ENCODE measurements at regions not wholly inside any gene's neighbourhood (a gene's known extent, or its start where the extent isn't known, plus 50 kb on each side); places are given as distances from the start of the nearest gene placed in this dataset.
"Not testable (repeated sequence)": the region's sequence is repeated elsewhere in the genome, so short reads cannot be mapped to it uniquely, and the experiment has no call there.

- no peak for DNase-seq (ENCODE audit: low read depth in 1 of 2, low spot score in 1 of 2)
- no peak overlapping the region for H3K4me3 ChIP-seq (replicated peaks; ENCODE audit: insufficient read depth, low read length)
- H3K27me3 ChIP-seq (ENCODE audit: insufficient read depth, poor library complexity, severe bottlenecking), result peaks cover 4% of the 10 kb centered on the region
Measured at GRCh38 chr3:127045435-127046045, 62.6 kb downstream of the PLXNA1 start.

GRCh38 chr3:127046690-127047089 lies 63.8 kb downstream of the PLXNA1 start:
- DNase-seq (ENCODE audit: low read depth in 1 of 2, low spot score in 1 of 2); H3K27ac ChIP-seq (replicated peaks); H3K27me3 ChIP-seq (ENCODE audit: insufficient read depth, poor library complexity, severe bottlenecking); H3K4me3 ChIP-seq (replicated peaks; ENCODE audit: insufficient read depth, low read length): not testable (repeated sequence)

More at GRCh38 chr3:127045435-127046045, 62.6 kb downstream of the PLXNA1 start:
- no peak overlapping the region for H3K27ac ChIP-seq (replicated peaks)
- TF ChIP-seq POLR2AphosphoS5 (IDR thresholded peaks at IDR 0.05; ENCODE audit: low read depth) (no peak), REST (IDR thresholded peaks at IDR 0.05; ENCODE audit: insufficient replicate concordance, low read depth) (no peak), GABPA (IDR thresholded peaks at IDR 0.05; ENCODE audit: low read depth) (no peak), CTCF (IDR thresholded peaks at IDR 0.05; ENCODE audit: insufficient read depth, low read length) (no peak), SPI1 (IDR thresholded peaks at IDR 0.05; ENCODE audit: borderline replicate concordance, low read depth) (no peak)

- peaks cover 4% of the 10 kb centered on the region for H3K27me3 ChIP-seq (ENCODE audit: insufficient read depth, poor library complexity, severe bottlenecking)
- H3K27ac ChIP-seq (replicated peaks), result no peak overlapping the region
- H3K4me3 ChIP-seq (replicated peaks; ENCODE audit: insufficient read depth, low read length), result no peak overlapping the region
- no peak for TF ChIP-seq REST (IDR thresholded peaks at IDR 0.05; ENCODE audit: insufficient replicate concordance, low read depth)
- no peak for TF ChIP-seq GABPA (IDR thresholded peaks at IDR 0.05; ENCODE audit: low read depth)
- no peak for TF ChIP-seq SPI1 (IDR thresholded peaks at IDR 0.05; ENCODE audit: borderline replicate concordance, low read depth)
- no peak for TF ChIP-seq CTCF (IDR thresholded peaks at IDR 0.05; ENCODE audit: insufficient read depth, low read length)
- no peak for TF ChIP-seq POLR2AphosphoS5 (IDR thresholded peaks at IDR 0.05; ENCODE audit: low read depth)
- no peak for DNase-seq (ENCODE audit: low read depth in 1 of 2, low spot score in 1 of 2)
Measured at GRCh38 chr3:127049393-127049792, 66.5 kb downstream of the PLXNA1 start.

GRCh38 chr3:127050733-127051132 lies 67.8 kb downstream of the PLXNA1 start:
- no peak for DNase-seq (ENCODE audit: low read depth in 1 of 2, low spot score in 1 of 2)
- peaks cover 4% of the 10 kb centered on the region for H3K27me3 ChIP-seq (ENCODE audit: insufficient read depth, poor library complexity, severe bottlenecking)
- H3K4me3 ChIP-seq (replicated peaks; ENCODE audit: insufficient read depth, low read length), result no peak overlapping the region
- no peak for TF ChIP-seq SPI1 (IDR thresholded peaks at IDR 0.05; ENCODE audit: borderline replicate concordance, low read depth)
- no peak for TF ChIP-seq POLR2AphosphoS5 (IDR thresholded peaks at IDR 0.05; ENCODE audit: low read depth)
- no peak for TF ChIP-seq GABPA (IDR thresholded peaks at IDR 0.05; ENCODE audit: low read depth)
- TF ChIP-seq CTCF (IDR thresholded peaks at IDR 0.05; ENCODE audit: insufficient read depth, low read length), result no peak
- no peak for TF ChIP-seq REST (IDR thresholded peaks at IDR 0.05; ENCODE audit: insufficient replicate concordance, low read depth)
- no peak overlapping the region for H3K27ac ChIP-seq (replicated peaks)
